Transverse colon (tissue), 4 donors: ENCODE measurements at regions not wholly inside any gene's neighbourhood (a gene's known extent, or its start where the extent isn't known, plus 50 kb on each side); places are given as distances from the start of the nearest gene placed in this dataset.

ENCODE experiments used
- EP300 ChIP-seq: sonication (generic); formaldehyde crosslinking; IDR thresholded peaks from one replicate; pipeline ENCODE4 v1.6.1; 2017; ENCODE audit warnings: antibody characterized with exemption, low read depth
- POLR2A ChIP-seq: fragments of 450-650 bp; IDR thresholded peaks from one replicate; pipeline ENCODE4 v1.6.1; 2016; ENCODE audit warnings: antibody characterized with exemption, mild to moderate bottlenecking, moderate library complexity
- POLR2AphosphoS5 ChIP-seq, 3 donors: sonication (generic); formaldehyde crosslinking; IDR thresholded peaks; one replicate each; pipeline ENCODE4 v1.6.1; 2016; ENCODE audit warnings: antibody characterized with exemption in 3 of 3
- TF ChIP-seq, protein P1 (sequence below), 5 experiments: fragments of 200-600 bp in 3 of 5; fragments of 450-650 bp in 2 of 5; sonication (generic) in 3 of 5; IDR thresholded peaks; 1 replicate in 2 of 5; 2 replicates in 3 of 5; pipeline ENCODE4 v1.5.1; 2016 to 2017; ENCODE audit warnings: antibody characterized with exemption in 5 of 5, inconsistent platforms in 3 of 5, mild to moderate bottlenecking in 2 of 5, moderate library complexity in 1 of 5

DNA sequence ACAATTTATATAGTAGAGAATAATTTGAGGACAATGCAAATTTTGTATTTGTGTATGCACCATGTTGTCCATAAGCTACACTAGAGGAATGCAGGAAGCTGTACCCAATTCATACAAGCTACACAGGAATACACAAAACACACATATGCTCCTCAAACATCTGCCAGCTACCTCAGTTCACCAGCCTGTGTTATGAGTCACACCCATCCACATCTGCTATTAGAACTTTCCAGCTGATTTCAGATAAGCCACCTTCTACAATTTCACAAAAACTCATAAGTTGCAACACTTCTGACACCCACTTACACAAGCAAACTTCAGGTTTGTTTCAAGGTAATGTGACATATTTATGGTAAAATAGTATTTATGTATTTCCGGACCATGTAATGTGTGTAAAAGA lies 438.9 kb downstream of the SATB2 start:
- TF ChIP-seq, protein P1, sequence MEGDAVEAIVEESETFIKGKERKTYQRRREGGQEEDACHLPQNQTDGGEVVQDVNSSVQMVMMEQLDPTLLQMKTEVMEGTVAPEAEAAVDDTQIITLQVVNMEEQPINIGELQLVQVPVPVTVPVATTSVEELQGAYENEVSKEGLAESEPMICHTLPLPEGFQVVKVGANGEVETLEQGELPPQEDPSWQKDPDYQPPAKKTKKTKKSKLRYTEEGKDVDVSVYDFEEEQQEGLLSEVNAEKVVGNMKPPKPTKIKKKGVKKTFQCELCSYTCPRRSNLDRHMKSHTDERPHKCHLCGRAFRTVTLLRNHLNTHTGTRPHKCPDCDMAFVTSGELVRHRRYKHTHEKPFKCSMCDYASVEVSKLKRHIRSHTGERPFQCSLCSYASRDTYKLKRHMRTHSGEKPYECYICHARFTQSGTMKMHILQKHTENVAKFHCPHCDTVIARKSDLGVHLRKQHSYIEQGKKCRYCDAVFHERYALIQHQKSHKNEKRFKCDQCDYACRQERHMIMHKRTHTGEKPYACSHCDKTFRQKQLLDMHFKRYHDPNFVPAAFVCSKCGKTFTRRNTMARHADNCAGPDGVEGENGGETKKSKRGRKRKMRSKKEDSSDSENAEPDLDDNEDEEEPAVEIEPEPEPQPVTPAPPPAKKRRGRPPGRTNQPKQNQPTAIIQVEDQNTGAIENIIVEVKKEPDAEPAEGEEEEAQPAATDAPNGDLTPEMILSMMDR (IDR thresholded peaks at IDR 0.05) = no peak
- TF ChIP-seq POLR2A (no peak), EP300 (no peak), POLR2AphosphoS5 (IDR thresholded peaks at IDR 0.05) (no peak)
